ENCODE measurements at regions not wholly inside any gene's neighbourhood (a gene's known extent, or its start where the extent isn't known, plus 50 kb on each side); places are given as distances from the start of the nearest gene placed in this dataset.

DNA sequence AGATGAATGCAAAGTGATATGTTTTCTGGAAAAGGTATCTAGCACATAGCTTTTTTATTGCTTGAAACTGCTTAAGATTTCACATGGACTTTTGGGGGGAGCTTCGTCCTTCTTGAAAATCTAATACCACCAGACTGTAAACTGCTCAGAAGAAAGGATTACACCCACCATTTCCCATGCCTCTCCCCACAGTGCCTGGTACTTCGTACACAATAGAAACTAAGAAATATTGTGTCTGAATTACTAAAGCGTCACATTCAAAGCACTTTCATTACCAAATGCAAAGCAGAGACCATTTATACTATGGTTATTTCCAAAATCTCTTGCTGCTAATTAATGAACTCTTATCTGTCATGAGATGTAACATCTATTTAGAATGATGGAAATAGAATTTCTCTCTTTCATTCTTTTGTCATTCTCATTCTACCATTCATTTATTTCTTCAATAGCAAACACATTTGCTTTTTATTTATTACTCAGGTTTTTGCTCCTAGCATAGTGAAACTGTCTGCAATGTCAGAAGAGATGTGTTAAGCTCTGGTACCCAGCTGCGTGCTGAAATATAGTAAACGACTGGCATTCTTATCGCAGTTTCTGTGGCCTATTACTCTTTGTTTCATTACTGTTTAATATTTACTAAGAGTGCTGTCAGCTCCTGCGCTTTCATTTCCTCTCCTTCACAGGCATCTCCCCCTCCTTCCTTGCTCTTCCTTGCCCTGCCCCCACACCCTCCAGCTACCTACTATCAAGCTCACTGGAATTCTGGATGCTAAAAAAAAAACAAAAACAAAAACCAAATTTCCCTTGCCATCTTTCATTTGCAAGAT is 51.4 kb upstream of the RAPGEF2 start (continued):
- TF ChIP-seq CEBPZ (IDR thresholded peaks at IDR 0.05; ENCODE audit: low read depth, low read length) (no peak), CHD2 (IDR thresholded peaks at IDR 0.05; ENCODE audit: borderline replicate concordance, low read depth, low read length) (peak; percentile 72; the same call in 1 of the 2 replicates), KDM1A (IDR thresholded peaks at IDR 0.05; ENCODE audit: borderline replicate concordance) (no peak), JUND (IDR thresholded peaks at IDR 0.05; ENCODE audit: low read depth, low read length) (no peak), ZNF217 (IDR thresholded peaks at IDR 0.05) (peak; percentile 88), ZNF24 (IDR thresholded peaks at IDR 0.05) (no peak), RELA (IDR thresholded peaks at IDR 0.05; ENCODE audit: borderline replicate concordance, partially characterized antibody) (peak; percentile 28), TAF1 (IDR thresholded peaks at IDR 0.05; ENCODE audit: borderline replicate concordance, low read depth, low read length) (no peak), MYC (IDR thresholded peaks at IDR 0.05; ENCODE audit: insufficient read depth, insufficient read length, insufficient replicate concordance, low read length, severe bottlenecking) (no peak), RBBP5 (conservative IDR thresholded peaks at IDR 0.05) (no peak), POLR2A (IDR thresholded peaks at IDR 0.05; ENCODE audit: low read depth, low read length) (no peak), RAD51 (IDR thresholded peaks at IDR 0.05) (no peak), FOXM1 (IDR thresholded peaks at IDR 0.05; ENCODE audit: low read depth, low read length) (no peak)
- TF ChIP-seq, protein P1, sequence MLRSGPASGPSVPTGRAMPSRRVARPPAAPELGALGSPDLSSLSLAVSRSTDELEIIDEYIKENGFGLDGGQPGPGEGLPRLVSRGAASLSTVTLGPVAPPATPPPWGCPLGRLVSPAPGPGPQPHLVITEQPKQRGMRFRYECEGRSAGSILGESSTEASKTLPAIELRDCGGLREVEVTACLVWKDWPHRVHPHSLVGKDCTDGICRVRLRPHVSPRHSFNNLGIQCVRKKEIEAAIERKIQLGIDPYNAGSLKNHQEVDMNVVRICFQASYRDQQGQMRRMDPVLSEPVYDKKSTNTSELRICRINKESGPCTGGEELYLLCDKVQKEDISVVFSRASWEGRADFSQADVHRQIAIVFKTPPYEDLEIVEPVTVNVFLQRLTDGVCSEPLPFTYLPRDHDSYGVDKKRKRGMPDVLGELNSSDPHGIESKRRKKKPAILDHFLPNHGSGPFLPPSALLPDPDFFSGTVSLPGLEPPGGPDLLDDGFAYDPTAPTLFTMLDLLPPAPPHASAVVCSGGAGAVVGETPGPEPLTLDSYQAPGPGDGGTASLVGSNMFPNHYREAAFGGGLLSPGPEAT (IDR thresholded peaks at IDR 0.05; ENCODE audit: low read depth): peak; percentile 88
- TF ChIP-seq, protein P2, sequence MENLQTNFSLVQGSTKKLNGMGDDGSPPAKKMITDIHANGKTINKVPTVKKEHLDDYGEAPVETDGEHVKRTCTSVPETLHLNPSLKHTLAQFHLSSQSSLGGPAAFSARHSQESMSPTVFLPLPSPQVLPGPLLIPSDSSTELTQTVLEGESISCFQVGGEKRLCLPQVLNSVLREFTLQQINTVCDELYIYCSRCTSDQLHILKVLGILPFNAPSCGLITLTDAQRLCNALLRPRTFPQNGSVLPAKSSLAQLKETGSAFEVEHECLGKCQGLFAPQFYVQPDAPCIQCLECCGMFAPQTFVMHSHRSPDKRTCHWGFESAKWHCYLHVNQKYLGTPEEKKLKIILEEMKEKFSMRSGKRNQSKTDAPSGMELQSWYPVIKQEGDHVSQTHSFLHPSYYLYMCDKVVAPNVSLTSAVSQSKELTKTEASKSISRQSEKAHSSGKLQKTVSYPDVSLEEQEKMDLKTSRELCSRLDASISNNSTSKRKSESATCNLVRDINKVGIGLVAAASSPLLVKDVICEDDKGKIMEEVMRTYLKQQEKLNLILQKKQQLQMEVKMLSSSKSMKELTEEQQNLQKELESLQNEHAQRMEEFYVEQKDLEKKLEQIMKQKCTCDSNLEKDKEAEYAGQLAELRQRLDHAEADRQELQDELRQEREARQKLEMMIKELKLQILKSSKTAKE (IDR thresholded peaks at IDR 0.05; ENCODE audit: low read depth, poor library complexity, severe bottlenecking): peak; percentile 77
